H9 (cell line): ENCODE measurements at regions not wholly inside any gene's neighbourhood (a gene's known extent, or its start where the extent isn't known, plus 50 kb on each side); places are given as distances from the start of the nearest gene placed in this dataset.

Experiments used
- DNase-seq: peaks from one replicate; pipeline ENCODE4 v3.0.0-alpha.2; 2017
- H2AFZ ChIP-seq: one replicate; pipeline ENCODE4 v1.6.1; 2013; ENCODE audit warnings: mild to moderate bottlenecking, low read length, control low read depth, moderate library complexity
- H2AK5ac ChIP-seq: 2 replicates; pipeline ENCODE4 v1.6.1; 2013; ENCODE audit warnings: low read length, control low read depth, mixed read lengths; ENCODE audit not compliant: insufficient read length
- H2BK120ac ChIP-seq: one replicate; pipeline ENCODE4 v1.6.1; 2013; ENCODE audit warnings: low read depth, mild to moderate bottlenecking, low read length, control low read depth, inconsistent platforms; ENCODE audit not compliant: poor library complexity, severe bottlenecking
- H2BK12ac ChIP-seq: 2 replicates; pipeline ENCODE4 v1.6.1; 2013; ENCODE audit warnings: low read length, control low read depth, mixed read lengths, low read depth; ENCODE audit not compliant: insufficient read length
- H2BK15ac ChIP-seq: 2 replicates; pipeline ENCODE4 v1.6.1; 2013; ENCODE audit warnings: low read depth, low read length, control low read depth
- H2BK20ac ChIP-seq: one replicate; pipeline ENCODE4 v1.6.1; 2013; ENCODE audit warnings: low read depth, mild to moderate bottlenecking, low read length, control low read depth, inconsistent platforms; ENCODE audit not compliant: poor library complexity, severe bottlenecking
- H2BK5ac ChIP-seq: 2 replicates; pipeline ENCODE4 v1.6.1; 2013; ENCODE audit warnings: low read length, control low read depth, mixed read lengths; ENCODE audit not compliant: insufficient read length
- H3K14ac ChIP-seq: 2 replicates; pipeline ENCODE4 v1.6.1; 2013; ENCODE audit warnings: low read length, control low read depth; ENCODE audit not compliant: insufficient read depth
- H3K18ac ChIP-seq: 2 replicates; pipeline ENCODE4 v1.6.1; 2013; ENCODE audit warnings: low read depth, mild to moderate bottlenecking, mixed read lengths, low read length, control low read depth; ENCODE audit not compliant: insufficient read length
- H3K23ac ChIP-seq: 2 replicates; pipeline ENCODE4 v1.6.1; 2013; ENCODE audit warnings: low read length, control low read depth, mixed read lengths, low read depth; ENCODE audit not compliant: insufficient read length
- H3K23me2 ChIP-seq: 2 replicates; pipeline ENCODE4 v1.6.1; 2013; ENCODE audit warnings: low read depth, mild to moderate bottlenecking, mixed read lengths, low read length, control low read depth; ENCODE audit not compliant: insufficient read length, poor library complexity, severe bottlenecking
- H3K27ac ChIP-seq: 2 replicates; pipeline ENCODE4 v1.5.1; 2013; ENCODE audit warnings: low read length, control low read depth, mixed read lengths, low read depth; ENCODE audit not compliant: insufficient read length
- H3K27me3 ChIP-seq: 2 replicates; pipeline ENCODE4 v1.6.1; 2013; ENCODE audit warnings: low read length, control low read depth, inconsistent platforms; ENCODE audit not compliant: insufficient read depth
- H3K4ac ChIP-seq: 2 replicates; pipeline ENCODE4 v1.6.1; 2013; ENCODE audit warnings: low read depth, mild to moderate bottlenecking, control low read depth, inconsistent platforms, low read length, moderate library complexity
- H3K4me1 ChIP-seq: 2 replicates; pipeline ENCODE4 v1.6.1; 2013; ENCODE audit warnings: low read length, control low read depth, inconsistent platforms; ENCODE audit not compliant: insufficient read depth
- H3K4me2 ChIP-seq: 2 replicates; pipeline ENCODE4 v1.6.1; 2013; ENCODE audit warnings: low read length, control low read depth, mixed read lengths; ENCODE audit not compliant: insufficient read length, insufficient read depth
- H3K56ac ChIP-seq: 2 replicates; pipeline ENCODE4 v1.6.1; 2013; ENCODE audit warnings: low read depth, mild to moderate bottlenecking, mixed read lengths, low read length, control low read depth; ENCODE audit not compliant: insufficient read length
- H3K79me1 ChIP-seq: 2 replicates; pipeline ENCODE4 v1.6.1; 2013; ENCODE audit warnings: low read depth, mild to moderate bottlenecking, moderate library complexity, low read length, control low read depth, inconsistent platforms; ENCODE audit not compliant: insufficient read depth, poor library complexity, severe bottlenecking
- H3K79me2 ChIP-seq: 2 replicates; pipeline ENCODE4 v1.6.1; 2013; ENCODE audit warnings: low read length, control low read depth, inconsistent platforms; ENCODE audit not compliant: insufficient read depth
- H3K9ac ChIP-seq: 2 replicates; pipeline ENCODE4 v1.6.1; 2013; ENCODE audit warnings: low read length, control low read depth, mixed read lengths; ENCODE audit not compliant: insufficient read length; ENCODE audit errors: extremely low read depth
- H3K9me3 ChIP-seq: one replicate; pipeline ENCODE4 v1.6.1; 2013; ENCODE audit warnings: low read depth, low read length, inconsistent platforms; ENCODE audit not compliant: control insufficient read depth
- H3T11ph ChIP-seq: one replicate; pipeline ENCODE4 v1.6.1; 2013; ENCODE audit warnings: mild to moderate bottlenecking, low read length, control low read depth, inconsistent platforms
- H4K20me1 ChIP-seq: one replicate; pipeline ENCODE4 v1.6.1; 2013; ENCODE audit not compliant: control insufficient read depth, insufficient read length, insufficient read depth
- H4K5ac ChIP-seq: 2 replicates; pipeline ENCODE4 v1.6.1; 2013; ENCODE audit warnings: low read depth, mild to moderate bottlenecking, mixed read lengths, low read length, control low read depth; ENCODE audit not compliant: insufficient read length
- H4K8ac ChIP-seq: replicated peaks from 2 replicates; pipeline ENCODE4 v1.6.1; 2013; ENCODE audit warnings: low read length, control low read depth, mixed read lengths, low read depth; ENCODE audit not compliant: insufficient read length
- H4K91ac ChIP-seq: 2 replicates; pipeline ENCODE4 v1.6.1; 2013; ENCODE audit warnings: low read depth, mild to moderate bottlenecking, moderate library complexity, mixed read lengths, low read length, control low read depth; ENCODE audit not compliant: insufficient read length
- H3K27ac Mint-ChIP-seq, 3 experiments: 2 replicates in 2 of 3; 3 replicates in 1 of 3; pipeline ENCODE4 v1.8.0; 2020 to 2021; ENCODE audit warnings: mixed read lengths in 3 of 3, mild to moderate bottlenecking in 1 of 3, moderate library complexity in 1 of 3
- H3K27me3 Mint-ChIP-seq: 2 replicates; pipeline ENCODE4 v1.8.0; 2021; ENCODE audit warnings: low read depth, mild to moderate bottlenecking, moderate library complexity, mixed read lengths
- H3K36me3 Mint-ChIP-seq, 3 experiments: 2 replicates in 2 of 3; 3 replicates in 1 of 3; pipeline ENCODE4 v1.8.0; 2020 to 2021; ENCODE audit warnings: low read depth in 3 of 3, mixed read lengths in 3 of 3; ENCODE audit not compliant: insufficient read depth in 1 of 3
- H3K4me1 Mint-ChIP-seq, 2 experiments: 2 replicates each; pipeline ENCODE4 v1.8.0; 2020; ENCODE audit warnings: mixed read lengths in 2 of 2
- H3K4me3 Mint-ChIP-seq, 2 experiments: 2 replicates in 1 of 2; 3 replicates in 1 of 2; pipeline ENCODE4 v1.8.0; 2020 to 2021; ENCODE audit warnings: mild to moderate bottlenecking in 2 of 2, mixed read lengths in 2 of 2, moderate library complexity in 1 of 2
- H3K9me3 Mint-ChIP-seq, 2 experiments: 2 replicates in 1 of 2; 3 replicates in 1 of 2; pipeline ENCODE4 v1.8.0; 2020; ENCODE audit warnings: mild to moderate bottlenecking in 2 of 2, mixed read lengths in 2 of 2, moderate library complexity in 1 of 2
- CTCF ChIP-seq: fragments of 200-600 bp; sonication (generic); conservative IDR thresholded peaks from 3 replicates; pipeline ENCODE4 v1.8.0; 2021; ENCODE audit warnings: antibody characterized with exemption, mild to moderate bottlenecking
- WGBS: extraction: QIAGEN DNeasy Blood & Tissue Kit; methylation state at CpG from one replicate; pipeline ENCODE4 v1.1.7; 2013; ENCODE audit warnings: missing lambda C conversion rate, low lambda C conversion rate, mixed read lengths; ENCODE audit not compliant: insufficient read length; ENCODE audit errors: extremely low coverage; 5-methylcytosine and 5-hydroxymethylcytosine counted together

GRCh38 chr22:44442186-44442815 lies 55.7 kb downstream of the RTL6 start:
- Histone ChIP-seq H4K91ac (no peak overlapping the region), H2BK15ac (no peak overlapping the region), H2BK12ac (no peak overlapping the region), H3K14ac (no peak overlapping the region; the same call in 1 of the 2 replicates), H3K18ac (no peak overlapping the region), H3K4me1 (no peaks in the 10 kb centered on the region), H3K23ac (no peak overlapping the region), H3K79me2 (no peaks in the 10 kb centered on the region), H2BK120ac (no peak overlapping the region), H3K4ac (no peak overlapping the region), H3K4me2 (no peak overlapping the region), H3K56ac (no peak overlapping the region), H3K79me1 (no peaks in the 10 kb centered on the region), H3K9ac (no peak overlapping the region), H3K27me3 (no peaks in the 10 kb centered on the region), H2AFZ (no peak overlapping the region), H4K20me1 (no peaks in the 10 kb centered on the region), H3K9me3 (no peaks in the 10 kb centered on the region), H4K8ac (no peak overlapping the region), H3K27ac (no peak overlapping the region), H4K5ac (no peak overlapping the region), H2AK5ac (no peak overlapping the region), H3T11ph (no peak overlapping the region), H2BK20ac (no peak overlapping the region), H3K23me2 (no peaks in the 10 kb centered on the region), H2BK5ac (no peak overlapping the region)
- peak; percentile 18 for DNase-seq
- peaks cover 8 to 22% of the 10 kb centered on the region in 2 experiments for H3K4me1 Mint-ChIP-seq
- H3K27ac Mint-ChIP-seq, result no peak overlapping the region
- H3K36me3 Mint-ChIP-seq, result peaks cover 0 to 4% (median 3%) of the 10 kb centered on the region in 3 experiments; a peak in 1 of 7 replicates
- WGBS, result no CpG with 5 or more reads among the region's 12 CpGs
- no peak overlapping the region for H3K4me3 Mint-ChIP-seq
- H3K9me3 Mint-ChIP-seq, result peaks cover 4 to 5% of the 10 kb centered on the region in 2 experiments; a peak in 4 of 5 replicates
- TF ChIP-seq CTCF, result no peak
- peaks cover 14% of the 10 kb centered on the region for H3K27me3 Mint-ChIP-seq
